Esophagus muscularis mucosa (tissue), 4 donors: ENCODE measurements at regions not wholly inside any gene's neighbourhood (a gene's known extent, or its start where the extent isn't known, plus 50 kb on each side); places are given as distances from the start of the nearest gene placed in this dataset.
A peak's percentile ranks its signal among the peaks of the same experiment; 100 is the strongest.

Source experiments
- EP300 ChIP-seq: sonication (generic); formaldehyde crosslinking; IDR thresholded peaks from one replicate; pipeline ENCODE4 v1.6.1; 2017; ENCODE audit warnings: antibody characterized with exemption
- POLR2A ChIP-seq: fragments of 450-650 bp; IDR thresholded peaks from one replicate; pipeline ENCODE4 v1.6.1; 2017; ENCODE audit warnings: antibody characterized with exemption, moderate library complexity, mild to moderate bottlenecking, low read depth
- POLR2AphosphoS5 ChIP-seq, 2 donors: sonication (generic); formaldehyde crosslinking; IDR thresholded peaks; one replicate each; pipeline ENCODE4 v1.6.1; 2017; ENCODE audit warnings: antibody characterized with exemption in 2 of 2
- TF ChIP-seq, protein P1 (sequence below), 3 experiments: fragments of 200-600 bp in 2 of 3; fragments of 450-650 bp in 1 of 3; sonication (generic) in 2 of 3; IDR thresholded peaks; one replicate each; pipeline ENCODE4 v1.5.1; 2017 to 2019; ENCODE audit warnings: antibody characterized with exemption in 3 of 3, mild to moderate bottlenecking in 2 of 3, moderate library complexity in 1 of 3

- TF ChIP-seq, protein P1, sequence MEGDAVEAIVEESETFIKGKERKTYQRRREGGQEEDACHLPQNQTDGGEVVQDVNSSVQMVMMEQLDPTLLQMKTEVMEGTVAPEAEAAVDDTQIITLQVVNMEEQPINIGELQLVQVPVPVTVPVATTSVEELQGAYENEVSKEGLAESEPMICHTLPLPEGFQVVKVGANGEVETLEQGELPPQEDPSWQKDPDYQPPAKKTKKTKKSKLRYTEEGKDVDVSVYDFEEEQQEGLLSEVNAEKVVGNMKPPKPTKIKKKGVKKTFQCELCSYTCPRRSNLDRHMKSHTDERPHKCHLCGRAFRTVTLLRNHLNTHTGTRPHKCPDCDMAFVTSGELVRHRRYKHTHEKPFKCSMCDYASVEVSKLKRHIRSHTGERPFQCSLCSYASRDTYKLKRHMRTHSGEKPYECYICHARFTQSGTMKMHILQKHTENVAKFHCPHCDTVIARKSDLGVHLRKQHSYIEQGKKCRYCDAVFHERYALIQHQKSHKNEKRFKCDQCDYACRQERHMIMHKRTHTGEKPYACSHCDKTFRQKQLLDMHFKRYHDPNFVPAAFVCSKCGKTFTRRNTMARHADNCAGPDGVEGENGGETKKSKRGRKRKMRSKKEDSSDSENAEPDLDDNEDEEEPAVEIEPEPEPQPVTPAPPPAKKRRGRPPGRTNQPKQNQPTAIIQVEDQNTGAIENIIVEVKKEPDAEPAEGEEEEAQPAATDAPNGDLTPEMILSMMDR (IDR thresholded peaks at IDR 0.05) = no peak
- TF ChIP-seq POLR2AphosphoS5 (IDR thresholded peaks at IDR 0.05) (peak; percentile 31 to 48), POLR2A (no peak), EP300 (no peak)
These were observed 75.4 kb downstream of the FAT4 start for GRCh38 chr4:125390126-125390525.
